Spleen (tissue), 7 donors: ENCODE measurements at regions not wholly inside any gene's neighbourhood (a gene's known extent, or its start where the extent isn't known, plus 50 kb on each side); places are given as distances from the start of the nearest gene placed in this dataset.

Source experiments
- CTCF ChIP-seq, 11 experiments: fragments of 200-600 bp in 7 of 11; fragments of 450-650 bp in 4 of 11; sonication (generic) in 4 of 11; IDR thresholded peaks in 8 of 11; conservative IDR thresholded peaks in 3 of 11; 1 replicate in 7 of 11; 2 replicates in 4 of 11; pipeline versions ENCODE4 v1.4.0 to v1.8.0; 2016 to 2021; ENCODE audit warnings: antibody characterized with exemption in 11 of 11, inconsistent platforms in 4 of 11, mild to moderate bottlenecking in 1 of 11
- POLR2AphosphoS5 ChIP-seq, 3 donors: sonication (generic); formaldehyde crosslinking; IDR thresholded peaks; one replicate each; pipeline ENCODE4 v1.5.1; 2017; ENCODE audit warnings: antibody characterized with exemption in 3 of 3
- donor health status: DM: no; HTN: no; CAD: no; lungs with moderate emphysema.
- donor health status: DM: no; HTN: no; CAD: no.
- donor health status: DM: no; HTN: no; CAD: no.

- no peak for TF ChIP-seq CTCF (IDR thresholded peaks at IDR 0.05 in 8 of 11, conservative IDR thresholded peaks at IDR 0.05 in 3 of 11)
- no peak for TF ChIP-seq POLR2AphosphoS5 (IDR thresholded peaks at IDR 0.05)
Measured at GRCh38 chr16:87016046-87017035, 300.9 kb downstream of the C16orf95 start.
